ENCODE measurements at regions not wholly inside any gene's neighbourhood (a gene's known extent, or its start where the extent isn't known, plus 50 kb on each side); places are given as distances from the start of the nearest gene placed in this dataset.
"Not testable (repeated sequence)": the region's sequence is repeated elsewhere in the genome, so short reads cannot be mapped to it uniquely, and the experiment has no call there.

DNA sequence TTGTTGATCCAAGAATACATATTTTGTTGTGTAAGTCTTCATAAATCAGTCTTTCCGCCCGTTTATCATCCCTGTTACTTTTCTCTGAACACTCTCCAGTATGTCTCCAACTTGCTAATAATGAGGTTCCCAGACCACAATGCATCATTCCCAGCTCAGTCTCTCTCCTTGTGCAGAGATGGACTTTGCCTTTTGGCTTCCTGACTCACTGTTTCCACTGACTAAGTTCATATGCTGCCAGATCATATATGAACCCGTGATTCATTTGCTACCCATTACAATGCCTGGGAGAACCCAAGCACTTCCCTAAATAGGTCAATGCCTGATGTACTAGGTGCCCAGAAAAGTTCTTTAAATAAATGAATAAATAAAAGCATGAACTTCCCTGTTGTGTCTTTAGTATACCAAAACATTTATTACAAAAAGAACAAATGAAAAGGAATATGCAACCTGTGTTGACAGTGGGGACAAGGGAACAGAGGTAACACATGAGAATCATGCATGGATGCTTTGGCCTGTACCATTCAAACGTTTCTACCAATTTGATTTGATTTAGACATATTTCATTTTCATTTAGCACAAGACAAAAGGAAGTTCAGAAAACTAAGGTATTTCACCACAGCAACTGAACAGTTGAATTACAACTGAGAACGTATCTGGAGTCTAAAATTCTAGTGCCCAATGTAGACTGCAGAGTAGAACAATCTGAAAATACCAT lies 215.4 kb upstream of the HNRNPA3 start:
- H3K27ac Mint-ChIP-seq = no peak overlapping the region
- peaks cover 0 to 3% (median 2%) of the 10 kb centered on the region in 3 donors for H3K9me3 Mint-ChIP-seq
- peaks cover 4 to 9% (median 8%) of the 10 kb centered on the region in 3 donors for H3K4me1 Mint-ChIP-seq
- peaks cover 1% of the 10 kb centered on the region for H3K27me3 Mint-ChIP-seq
- peaks cover 1% of the 10 kb centered on the region for H3K36me3 Mint-ChIP-seq
- no peak overlapping the region for H3K4me3 Mint-ChIP-seq

DNA sequence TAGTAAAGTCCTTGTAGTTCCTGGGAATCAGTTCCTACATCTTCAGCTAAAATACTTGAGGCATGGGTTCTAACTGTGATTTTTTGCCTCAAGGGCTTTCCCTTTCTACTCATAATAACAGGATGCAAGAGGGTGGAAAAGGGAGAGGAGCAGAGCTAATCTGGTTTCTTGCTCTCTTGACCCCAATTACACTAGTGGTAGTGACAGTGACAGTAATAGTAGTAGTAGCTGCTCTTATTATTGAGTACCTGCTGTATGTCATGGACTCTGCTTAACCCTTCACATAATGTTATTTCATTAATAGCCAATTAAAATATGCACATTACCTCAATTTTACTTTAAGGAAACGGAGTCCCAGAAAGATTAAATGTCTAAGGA lies 214.8 kb upstream of the HNRNPA3 start:
- Mint-ChIP-seq H3K36me3 (peaks cover 1% of the 10 kb centered on the region), H3K4me3 (no peak overlapping the region)

DNA sequence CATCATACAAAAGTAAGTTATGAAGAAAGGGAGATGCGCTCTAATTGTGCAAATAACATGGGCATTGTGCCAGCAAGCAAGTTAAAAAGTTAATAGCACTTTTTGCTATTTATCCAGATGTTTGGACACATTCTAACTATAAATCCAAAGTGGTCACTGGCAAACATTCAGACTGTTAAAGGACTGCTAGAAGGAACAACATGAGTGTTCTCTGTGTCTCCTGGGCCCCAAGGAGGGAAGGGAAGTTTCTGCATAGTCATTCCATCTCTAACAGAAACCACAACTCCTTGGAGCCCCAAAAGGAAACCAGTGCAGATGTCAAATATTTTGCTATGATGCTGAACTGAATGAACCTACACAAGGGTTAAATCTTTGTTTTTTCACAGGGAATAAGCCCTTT lies 213.3 kb upstream of the HNRNPA3 start:
- Mint-ChIP-seq H3K27me3 (no peaks in the 10 kb centered on the region), H3K4me3 (no peak overlapping the region), H3K4me1 (peaks cover 4 to 9% (median 8%) of the 10 kb centered on the region in 3 donors), H3K9me3 (peaks cover 0 to 3% (median 2%) of the 10 kb centered on the region in 3 donors), H3K36me3 (peaks cover 1% of the 10 kb centered on the region), H3K27ac (no peak overlapping the region)

More for the DNA sequence above, 214.8 kb upstream of the HNRNPA3 start:
- Mint-ChIP-seq H3K27me3 (peaks cover 1% of the 10 kb centered on the region), H3K4me1 (peaks cover 4 to 9% (median 8%) of the 10 kb centered on the region in 3 donors), H3K9me3 (peaks cover 0 to 3% (median 2%) of the 10 kb centered on the region in 3 donors), H3K27ac (no peak overlapping the region)

DNA sequence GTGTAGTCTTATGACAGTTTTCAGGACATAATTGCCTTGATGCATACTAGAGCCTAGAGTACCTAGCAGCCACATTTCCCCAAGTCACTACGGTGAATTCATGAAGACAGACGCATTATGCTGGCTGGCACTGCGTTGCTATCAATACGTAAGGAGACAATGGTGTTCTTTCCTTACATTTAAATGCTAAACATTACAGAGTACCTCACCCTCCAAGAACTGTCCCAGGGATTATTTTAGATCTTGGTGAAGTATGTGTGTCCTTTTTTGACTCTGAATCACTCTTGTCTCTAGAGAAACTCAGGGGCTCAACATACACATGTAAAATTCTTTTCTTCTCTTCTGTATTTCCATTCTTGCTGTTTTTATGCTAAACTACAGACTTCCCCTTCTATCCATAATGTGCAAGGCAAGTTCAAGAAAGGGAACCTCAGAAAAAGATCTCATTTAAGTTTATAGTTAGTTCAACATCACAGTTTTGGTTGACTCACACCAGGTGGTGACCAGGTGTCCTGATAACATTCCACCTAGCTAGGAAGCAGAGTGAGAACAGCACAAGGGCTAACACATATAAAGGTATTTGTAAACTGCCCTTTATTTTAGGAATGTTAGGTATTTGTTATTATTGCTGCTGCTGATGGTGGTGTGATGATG lies 212.4 kb upstream of the HNRNPA3 start:
- Mint-ChIP-seq H3K27me3 (no peaks in the 10 kb centered on the region), H3K36me3 (peaks cover 1% of the 10 kb centered on the region), H3K4me1 (peaks cover 4 to 9% (median 8%) of the 10 kb centered on the region in 3 donors), H3K4me3 (no peak overlapping the region), H3K9me3 (peaks cover 0 to 2% (median 0%) of the 10 kb centered on the region in 3 donors), H3K27ac (no peak overlapping the region)

DNA sequence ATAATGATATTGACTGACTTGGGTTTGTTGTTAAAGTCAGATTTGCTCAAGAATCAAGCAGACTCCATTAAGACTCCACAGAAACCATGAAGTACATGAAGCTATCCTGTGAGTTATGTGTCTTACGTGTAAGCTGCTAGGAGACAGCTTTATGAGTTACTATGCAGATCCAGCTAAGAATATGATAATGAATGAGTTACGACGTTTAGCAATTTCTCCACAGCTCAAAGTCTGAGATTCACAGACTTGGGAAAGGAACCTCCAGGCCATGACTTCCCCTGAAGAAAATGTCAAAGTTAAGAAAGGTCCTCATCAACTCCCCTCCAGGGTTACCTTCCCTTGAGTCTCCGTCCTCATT lies 211.9 kb upstream of the HNRNPA3 start:
- peaks cover 4 to 9% (median 8%) of the 10 kb centered on the region in 3 donors for H3K4me1 Mint-ChIP-seq
- H3K27ac Mint-ChIP-seq = no peak overlapping the region
- H3K9me3 Mint-ChIP-seq = peaks cover 0 to 2% (median 0%) of the 10 kb centered on the region in 3 donors
- peak overlapping the region in 1 of 4 donors; percentile 23 for H3K4me3 Mint-ChIP-seq
- H3K36me3 Mint-ChIP-seq = peaks cover 1% of the 10 kb centered on the region
- no peaks in the 10 kb centered on the region for H3K27me3 Mint-ChIP-seq

DNA sequence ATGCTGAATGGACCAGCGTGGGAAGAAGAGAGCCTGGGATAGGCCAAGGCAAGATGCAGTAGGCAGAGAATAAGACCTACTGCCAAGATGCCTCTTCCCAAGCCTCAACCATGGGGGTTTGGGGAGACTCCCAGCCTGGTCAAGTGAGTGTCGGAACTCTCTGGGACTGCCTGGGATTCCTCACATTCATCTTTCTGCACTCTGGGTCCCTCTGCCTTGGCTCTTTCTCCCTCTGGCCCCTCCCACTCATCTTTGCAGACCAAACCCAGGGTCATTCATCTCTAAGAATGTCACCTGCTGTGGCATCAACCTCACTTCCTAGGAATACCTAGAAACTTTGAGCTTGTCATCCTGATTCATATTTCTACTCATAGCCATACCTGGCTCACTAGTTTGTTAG lies 211.3 kb upstream of the HNRNPA3 start:
- Mint-ChIP-seq H3K4me1 (peaks cover 4 to 9% (median 8%) of the 10 kb centered on the region in 3 donors), H3K27me3 (peaks cover 1% of the 10 kb centered on the region), H3K27ac (no peak overlapping the region), H3K36me3 (peaks cover 1% of the 10 kb centered on the region), H3K9me3 (peaks cover 0 to 2% (median 0%) of the 10 kb centered on the region in 3 donors), H3K4me3 (no peak overlapping the region)

DNA sequence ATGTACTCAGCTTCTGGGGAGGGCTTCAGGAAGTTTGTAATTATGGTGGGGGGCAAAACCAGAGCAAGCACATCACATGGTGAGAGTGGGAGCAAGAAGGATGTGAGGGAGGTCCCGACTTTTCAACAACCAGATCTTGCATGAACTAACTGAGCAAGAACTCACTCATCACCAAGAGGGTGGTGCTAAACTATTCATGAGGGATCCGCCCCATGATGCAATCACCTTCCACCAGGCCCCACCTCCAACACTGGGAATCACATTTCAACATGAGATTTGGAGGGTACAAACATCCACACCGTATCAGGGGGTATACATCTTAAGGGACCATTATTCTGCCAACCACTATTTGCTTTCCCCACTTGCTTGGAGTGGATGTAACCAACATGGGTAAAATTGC lies 209.6 kb upstream of the HNRNPA3 start:
- H3K36me3 Mint-ChIP-seq = peaks cover 3% of the 10 kb centered on the region
- H3K9me3 Mint-ChIP-seq = no peaks in the 10 kb centered on the region
- no peak overlapping the region for H3K27ac Mint-ChIP-seq
- H3K4me3 Mint-ChIP-seq = no peak overlapping the region
- peaks cover 0 to 1% (median under 1%) of the 10 kb centered on the region in 3 donors for H3K4me1 Mint-ChIP-seq
- H3K27me3 Mint-ChIP-seq = peaks cover 2% of the 10 kb centered on the region

DNA sequence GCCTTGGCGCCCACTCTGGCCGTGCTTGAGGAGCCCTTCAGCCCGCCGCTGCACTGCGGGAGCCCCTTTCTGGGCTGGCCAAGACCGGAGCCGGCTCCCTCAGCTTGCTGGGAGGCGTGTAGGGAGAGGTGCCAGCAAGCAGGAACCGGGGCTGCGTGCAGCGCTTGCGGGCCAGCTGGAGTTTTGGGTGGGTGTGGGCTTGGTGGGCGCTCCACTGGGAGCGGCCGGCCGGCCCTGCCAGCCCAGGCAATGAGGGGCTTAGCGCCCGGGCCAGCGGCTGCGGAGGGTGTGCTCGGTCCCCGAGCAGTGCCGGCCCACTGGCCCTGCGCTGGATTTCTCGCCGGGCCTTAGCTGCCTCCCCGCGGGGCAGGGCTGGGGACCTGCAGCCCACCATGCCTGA lies 204.9 kb upstream of the HNRNPA3 start:
- not testable (repeated sequence) for H3K27me3 Mint-ChIP-seq, H3K36me3 Mint-ChIP-seq, H3K9me3 Mint-ChIP-seq, H3K4me3 Mint-ChIP-seq, H3K27ac Mint-ChIP-seq, H3K4me1 Mint-ChIP-seq

DNA sequence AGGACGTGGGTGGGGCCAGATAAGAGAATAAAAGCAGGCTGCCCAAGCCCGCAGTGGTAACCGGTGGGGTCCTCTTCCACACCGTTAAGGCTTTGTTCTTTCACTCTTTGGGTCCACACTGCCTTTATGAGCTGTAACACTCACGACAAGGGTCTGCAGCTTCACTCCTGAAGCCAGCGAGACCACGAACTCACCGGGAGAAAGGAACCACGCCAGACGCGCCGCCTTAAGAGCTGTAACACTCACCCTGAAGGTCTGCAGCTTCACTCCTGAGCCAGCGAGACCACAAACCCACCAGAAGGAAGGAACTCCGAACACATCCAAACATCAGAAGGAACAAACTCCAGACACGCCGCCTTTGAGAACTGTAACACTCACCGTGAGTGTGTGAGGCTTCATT lies 203.9 kb upstream of the HNRNPA3 start:
- peak overlapping the region in 1 of 4 donors; percentile 46 for H3K4me3 Mint-ChIP-seq
- not testable (repeated sequence) for H3K36me3 Mint-ChIP-seq

DNA sequence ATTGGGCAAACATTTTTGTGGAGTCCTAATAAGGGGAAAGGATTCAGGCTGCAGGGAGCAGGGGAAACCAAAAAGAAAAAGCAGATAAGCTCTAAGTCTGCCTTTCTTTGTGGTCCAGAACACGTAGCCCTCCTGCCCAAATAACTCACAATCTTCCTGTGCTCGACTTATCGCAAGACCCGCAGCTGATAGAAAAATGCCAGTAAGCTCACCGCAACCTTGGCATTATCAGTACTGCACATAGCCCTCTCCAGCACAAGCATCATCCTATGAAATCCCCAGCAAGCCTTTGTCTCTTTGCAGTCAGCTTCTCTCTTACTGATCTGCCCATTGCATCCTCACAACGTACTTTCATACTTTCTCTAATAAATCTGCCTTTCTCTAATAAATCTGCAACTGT lies 202.4 kb upstream of the HNRNPA3 start:
- no peaks in the 10 kb centered on the region for H3K9me3 Mint-ChIP-seq
- no peak overlapping the region for H3K4me3 Mint-ChIP-seq
- H3K36me3 Mint-ChIP-seq = peaks cover 2% of the 10 kb centered on the region
- peaks cover 0 to 3% (median 0%) of the 10 kb centered on the region in 3 donors for H3K4me1 Mint-ChIP-seq
- peaks cover 9% of the 10 kb centered on the region for H3K27me3 Mint-ChIP-seq
- H3K27ac Mint-ChIP-seq = no peak overlapping the region

More for the DNA sequence above, 203.9 kb upstream of the HNRNPA3 start:
- not testable (repeated sequence) for H3K9me3 Mint-ChIP-seq, H3K4me1 Mint-ChIP-seq, H3K27ac Mint-ChIP-seq, H3K27me3 Mint-ChIP-seq

DNA sequence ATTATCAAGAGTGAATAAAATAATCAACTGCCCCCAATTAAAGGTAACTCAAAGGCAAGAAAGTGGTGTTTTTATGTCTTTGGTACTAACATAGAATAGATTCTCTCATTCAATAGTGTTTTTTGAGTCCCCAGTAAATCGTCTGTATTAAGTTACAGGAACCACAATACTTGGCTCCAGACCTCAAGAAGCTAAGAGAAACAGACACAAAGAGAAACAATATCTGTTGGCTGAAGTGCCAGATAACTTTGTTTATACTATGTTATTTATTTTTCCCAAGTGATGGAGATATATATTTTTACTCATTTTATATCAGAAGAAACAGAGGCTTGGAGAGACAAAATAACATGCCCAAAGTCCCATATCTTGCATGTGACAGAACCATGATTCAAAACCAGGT lies 201.7 kb upstream of the HNRNPA3 start:
- no peak overlapping the region for H3K4me3 Mint-ChIP-seq
- no peak overlapping the region for H3K27ac Mint-ChIP-seq
- no peaks in the 10 kb centered on the region for H3K9me3 Mint-ChIP-seq
- peaks cover 2% of the 10 kb centered on the region for H3K36me3 Mint-ChIP-seq
- H3K27me3 Mint-ChIP-seq = peaks cover 9% of the 10 kb centered on the region
- H3K4me1 Mint-ChIP-seq = peaks cover 0 to 3% (median 0%) of the 10 kb centered on the region in 3 donors

DNA sequence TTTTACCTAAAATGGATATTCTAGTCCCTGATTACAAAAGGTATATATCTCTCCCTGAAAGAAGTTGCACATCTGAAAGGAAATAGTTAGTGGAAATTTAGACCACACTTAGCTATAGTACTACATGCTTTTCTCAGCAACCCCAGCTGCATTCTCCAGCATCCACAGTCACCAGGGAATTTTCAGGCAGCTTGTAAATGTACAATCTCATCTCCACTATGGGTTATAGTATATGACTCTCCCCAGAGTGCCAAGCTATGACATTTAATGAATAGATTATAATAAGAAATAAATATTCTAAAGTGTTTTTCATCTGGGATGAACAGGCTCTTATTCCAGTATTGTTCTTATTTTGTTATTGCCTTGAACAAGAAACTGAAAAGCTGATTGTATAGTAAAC lies 197.6 kb upstream of the HNRNPA3 start:
- no peak overlapping the region for H3K27ac Mint-ChIP-seq
- peaks cover 5% of the 10 kb centered on the region for H3K27me3 Mint-ChIP-seq
- no peak overlapping the region for H3K4me3 Mint-ChIP-seq
- H3K9me3 Mint-ChIP-seq = no peaks in the 10 kb centered on the region
- no peaks in the 10 kb centered on the region for H3K4me1 Mint-ChIP-seq
- H3K36me3 Mint-ChIP-seq = no peaks in the 10 kb centered on the region

DNA sequence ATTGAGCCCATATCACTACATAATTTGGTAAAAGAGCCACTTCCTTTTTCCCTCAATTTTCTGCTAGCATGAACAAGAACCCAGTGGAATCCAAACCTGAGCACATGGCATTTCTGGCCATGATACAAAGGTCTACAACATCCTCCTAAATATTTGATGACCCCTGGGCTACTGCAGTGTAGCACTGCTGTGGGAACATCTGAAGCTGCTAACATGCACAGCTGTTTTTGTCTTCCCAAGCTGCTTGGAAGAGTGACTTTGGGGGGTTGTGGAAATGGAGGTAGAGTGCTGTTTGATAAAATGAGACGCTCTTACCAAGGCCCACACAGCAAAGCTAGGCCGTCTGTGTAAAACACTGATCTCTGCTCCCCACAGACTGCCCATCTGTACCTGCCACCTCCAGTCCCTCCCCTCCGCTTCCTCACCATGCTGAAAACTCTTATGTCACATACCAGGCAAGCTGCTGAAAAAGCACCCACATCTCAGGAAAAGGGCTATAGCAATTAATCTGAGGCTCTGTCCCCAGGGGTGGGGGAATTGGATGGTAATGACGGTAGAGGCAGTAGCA lies 197.2 kb upstream of the HNRNPA3 start:
- H3K36me3 Mint-ChIP-seq = no peaks in the 10 kb centered on the region
- no peak overlapping the region for H3K27ac Mint-ChIP-seq
- H3K9me3 Mint-ChIP-seq = no peaks in the 10 kb centered on the region

DNA sequence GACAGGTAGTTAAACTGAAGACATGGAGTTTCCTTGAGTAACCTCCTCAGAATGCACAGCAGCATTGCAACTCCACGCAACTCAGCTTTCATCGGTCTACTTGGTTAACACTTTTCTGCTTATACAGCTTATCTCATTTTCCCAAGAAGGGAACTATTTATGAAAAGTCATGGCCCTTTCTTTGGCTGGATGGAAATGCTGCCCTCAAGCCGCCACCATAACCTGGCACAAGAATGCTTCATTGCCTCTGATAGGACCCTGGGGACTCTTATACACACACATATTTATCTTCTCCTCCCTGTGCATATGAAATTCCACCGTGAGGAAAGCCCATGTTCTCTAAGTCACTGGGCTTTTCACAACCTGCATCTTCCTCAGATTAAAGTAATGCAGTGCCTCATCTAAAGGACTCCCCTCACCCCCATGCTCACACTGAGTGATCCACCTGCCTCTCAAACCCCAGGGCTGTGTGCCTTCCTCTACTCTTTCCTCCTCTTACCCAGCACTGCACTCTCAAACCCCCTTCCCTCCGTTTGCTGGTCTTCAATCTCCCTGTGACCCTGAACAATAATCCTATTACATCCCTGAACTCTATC lies 192.0 kb upstream of the HNRNPA3 start:
- peaks cover 10% of the 10 kb centered on the region for H3K27me3 Mint-ChIP-seq
- no peak overlapping the region for H3K27ac Mint-ChIP-seq
- H3K4me3 Mint-ChIP-seq = no peak overlapping the region
- no peaks in the 10 kb centered on the region for H3K36me3 Mint-ChIP-seq
- H3K4me1 Mint-ChIP-seq = no peaks in the 10 kb centered on the region
- no peaks in the 10 kb centered on the region for H3K9me3 Mint-ChIP-seq

More for the DNA sequence above, 197.2 kb upstream of the HNRNPA3 start:
- Mint-ChIP-seq H3K4me3 (no peak overlapping the region), H3K27me3 (peaks cover 5% of the 10 kb centered on the region), H3K4me1 (no peaks in the 10 kb centered on the region)

DNA sequence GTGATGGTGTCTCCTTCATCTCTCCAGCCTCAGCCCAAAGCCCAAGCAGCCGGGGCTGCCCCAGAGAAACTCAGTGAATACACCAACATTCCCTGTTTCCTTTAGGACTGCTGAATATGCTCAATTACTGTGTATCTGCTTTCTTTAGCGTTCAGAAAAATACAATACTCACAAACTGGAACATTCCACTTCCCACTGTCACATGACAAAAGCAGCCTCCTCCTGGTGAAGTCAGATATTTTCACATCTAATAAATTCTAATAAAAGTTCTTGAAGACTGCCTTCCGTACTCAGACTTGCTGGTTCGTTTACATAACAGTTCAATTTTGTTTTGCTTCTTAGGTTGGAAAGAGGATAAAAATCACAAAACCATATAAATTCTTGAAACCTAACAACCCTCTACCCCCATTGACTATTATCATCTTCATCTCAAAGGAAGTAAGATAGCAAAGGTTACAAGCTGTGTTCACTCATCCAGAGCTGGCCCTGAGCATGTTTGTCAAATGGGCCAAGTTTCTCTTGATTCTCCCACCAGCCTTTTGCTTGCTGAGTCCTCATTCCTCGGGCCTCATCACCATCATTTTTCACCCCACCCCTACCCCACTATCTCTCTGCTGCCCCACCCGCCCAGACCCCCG lies 190.8 kb upstream of the HNRNPA3 start:
- Mint-ChIP-seq H3K4me1 (no peaks in the 10 kb centered on the region), H3K4me3 (no peak overlapping the region), H3K9me3 (no peaks in the 10 kb centered on the region), H3K27ac (no peak overlapping the region), H3K36me3 (no peaks in the 10 kb centered on the region), H3K27me3 (peaks cover 14% of the 10 kb centered on the region)

Data from IgD-negative memory B cell (primary cell).